Effector CD8-positive, alpha-beta T cell (primary cell): ENCODE measurements at regions not wholly inside any gene's neighbourhood (a gene's known extent, or its start where the extent isn't known, plus 50 kb on each side); places are given as distances from the start of the nearest gene placed in this dataset.
"Not testable (repeated sequence)": the region's sequence is repeated elsewhere in the genome, so short reads cannot be mapped to it uniquely, and the experiment has no call there.

Experiments
- DNase-seq: peaks from one replicate; lab custom pipeline; 2025; lab: John Stamatoyannopoulos, UW

DNA sequence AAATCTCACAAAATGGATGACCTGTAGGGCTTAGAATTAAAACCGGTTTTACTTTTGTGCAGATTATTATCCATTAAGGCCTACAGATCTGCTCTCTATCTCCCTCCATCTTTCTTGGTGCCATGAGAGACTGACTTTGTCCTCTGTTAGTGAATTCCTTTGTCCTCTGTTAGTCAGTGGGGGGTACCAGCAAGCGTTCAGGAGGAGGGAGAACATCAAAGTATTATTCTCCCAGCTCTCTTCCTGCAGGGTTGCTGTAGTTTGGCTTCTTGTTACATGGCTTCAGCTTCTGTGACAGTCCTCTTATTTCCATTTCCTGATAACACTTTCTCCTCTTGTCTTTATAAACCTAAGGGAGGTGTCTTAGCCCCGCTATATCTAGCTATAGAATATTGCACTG, 850.5 kb upstream of the SEMA6A start:
- no peak for DNase-seq

- no peak for DNase-seq
Observed at GRCh38 chr5:117424559-117424958, 849.9 kb upstream of the SEMA6A start.

GRCh38 chr5:117417501-117417900, 842.9 kb upstream of the SEMA6A start:
- no peak for DNase-seq

DNA sequence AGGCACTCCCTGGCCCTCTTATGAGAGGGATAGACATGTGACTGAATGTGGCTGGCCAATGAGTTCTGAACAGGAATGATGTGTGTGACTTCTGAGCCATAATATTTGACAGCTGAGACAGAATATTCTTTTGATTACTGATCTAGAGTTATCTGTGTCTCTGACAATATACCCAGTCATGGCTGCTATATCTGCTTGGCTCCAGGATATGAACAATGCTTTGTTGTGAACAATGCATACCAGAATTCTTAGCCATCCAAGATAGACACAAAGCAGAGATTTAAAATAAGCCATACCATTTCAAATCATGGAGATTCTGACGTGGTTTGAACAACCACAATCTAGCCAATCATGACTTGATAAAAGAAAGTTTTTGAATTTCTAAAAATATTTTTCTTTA, 840.3 kb upstream of the SEMA6A start:
- DNase-seq: no peak

- no peak for DNase-seq
Observed at GRCh38 chr5:117411701-117412100, 837.1 kb upstream of the SEMA6A start.

DNA sequence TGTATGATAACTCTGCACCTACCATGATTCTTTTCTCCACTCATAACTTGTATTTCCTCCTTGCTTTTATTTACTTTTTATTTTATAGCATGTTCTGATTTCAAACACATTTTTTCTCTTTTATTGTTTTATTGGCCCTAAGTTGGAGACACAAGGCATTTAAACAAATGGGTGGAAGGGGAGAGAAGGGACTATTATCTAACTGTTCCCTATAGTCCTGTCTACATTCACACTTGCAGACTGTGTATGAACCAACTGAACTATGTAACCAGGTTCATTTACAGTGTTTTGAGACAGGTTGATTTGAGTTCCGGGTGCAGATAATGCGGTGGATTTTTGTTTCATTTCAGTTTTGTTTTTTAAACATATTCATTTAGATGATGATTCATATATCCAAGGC, 830.6 kb upstream of the SEMA6A start:
- no peak for DNase-seq

- DNase-seq: no peak
Observed at GRCh38 chr5:117394506-117395157, 820.0 kb upstream of the SEMA6A start.

DNA sequence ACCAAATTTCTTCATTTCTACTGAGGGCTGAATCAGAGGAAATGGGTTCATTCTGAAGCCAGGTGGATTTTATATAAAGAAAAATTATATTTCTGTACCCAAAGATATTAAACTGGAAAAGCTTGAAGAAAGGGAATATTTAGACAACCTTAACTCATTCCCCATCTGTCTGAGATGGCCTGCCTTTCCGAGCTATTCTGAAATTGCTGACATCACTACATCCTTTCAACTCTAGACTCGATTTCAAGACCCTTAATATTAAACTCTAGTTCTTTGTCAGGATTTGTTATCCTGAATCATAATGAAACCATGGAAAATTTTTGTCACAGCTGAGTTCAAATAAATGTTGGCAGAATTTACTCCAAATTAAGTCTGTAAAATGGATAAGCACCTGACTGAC, 818.5 kb upstream of the SEMA6A start:
- no peak for DNase-seq

GRCh38 chr5:117380316-117380715, 805.7 kb upstream of the SEMA6A start:
- no peak for DNase-seq

DNA sequence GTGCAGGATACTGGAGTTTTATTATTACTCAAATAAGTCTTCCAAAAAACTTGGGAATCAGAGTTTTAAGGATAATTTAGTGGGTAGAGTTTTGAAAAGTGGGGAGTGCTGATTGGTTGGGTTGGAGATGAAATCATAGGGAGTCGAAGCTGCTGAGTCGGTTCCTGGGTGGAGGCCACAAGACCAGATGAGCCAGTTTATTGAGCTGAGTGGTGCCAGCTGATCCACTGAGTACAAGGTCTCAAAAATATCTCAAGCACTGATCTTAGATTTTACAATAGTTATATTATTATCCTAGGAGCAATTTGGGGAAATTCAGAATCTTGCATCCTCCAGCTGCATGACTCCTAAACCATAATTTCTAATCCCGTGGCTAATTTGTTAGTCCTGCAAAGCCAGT, 804.9 kb upstream of the SEMA6A start:
- DNase-seq: no peak

GRCh38 chr5:117376748-117377147, 802.1 kb upstream of the SEMA6A start:
- no peak for DNase-seq

GRCh38 chr5:117359895-117360294, 785.3 kb upstream of the SEMA6A start:
- DNase-seq: no peak

DNA sequence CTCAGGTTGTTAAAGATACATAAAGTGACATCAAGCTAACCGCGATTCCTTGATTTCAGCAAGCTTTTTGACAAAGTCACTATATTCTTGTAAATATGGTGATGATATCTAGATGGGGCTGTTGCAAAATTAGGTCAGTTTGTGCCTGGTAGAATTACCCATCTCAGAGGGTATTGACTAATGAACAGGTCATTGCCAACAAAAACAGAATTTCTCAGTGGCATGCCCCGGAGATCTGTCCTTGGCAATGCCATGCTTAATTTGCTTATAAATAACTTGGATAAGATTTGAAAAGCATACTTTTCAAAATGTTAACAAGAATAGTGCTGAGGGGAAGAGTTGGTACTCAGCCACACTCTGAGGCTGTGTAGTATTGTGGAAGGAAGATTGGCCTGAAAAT, 783.3 kb upstream of the SEMA6A start:
- no peak for DNase-seq

DNA sequence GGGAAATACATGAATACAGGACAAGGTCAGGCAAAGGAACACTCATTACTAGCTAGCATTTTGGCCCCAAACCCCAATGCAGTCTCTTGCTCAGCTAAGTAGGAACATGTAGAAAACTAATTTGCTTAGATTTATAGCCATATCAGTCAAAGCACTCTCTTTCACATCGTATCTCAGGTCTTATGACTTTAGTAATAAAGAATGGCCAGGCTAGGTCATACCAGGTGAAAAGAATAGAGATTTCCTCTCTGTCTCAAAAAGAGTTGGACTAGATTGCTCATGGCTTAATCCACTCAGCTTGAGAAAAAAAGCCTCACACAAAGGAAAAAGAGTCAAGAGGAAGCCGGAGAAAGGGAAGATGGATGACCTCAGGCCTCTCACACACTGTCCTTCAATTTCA, 772.7 kb upstream of the SEMA6A start:
- no peak for DNase-seq

DNA sequence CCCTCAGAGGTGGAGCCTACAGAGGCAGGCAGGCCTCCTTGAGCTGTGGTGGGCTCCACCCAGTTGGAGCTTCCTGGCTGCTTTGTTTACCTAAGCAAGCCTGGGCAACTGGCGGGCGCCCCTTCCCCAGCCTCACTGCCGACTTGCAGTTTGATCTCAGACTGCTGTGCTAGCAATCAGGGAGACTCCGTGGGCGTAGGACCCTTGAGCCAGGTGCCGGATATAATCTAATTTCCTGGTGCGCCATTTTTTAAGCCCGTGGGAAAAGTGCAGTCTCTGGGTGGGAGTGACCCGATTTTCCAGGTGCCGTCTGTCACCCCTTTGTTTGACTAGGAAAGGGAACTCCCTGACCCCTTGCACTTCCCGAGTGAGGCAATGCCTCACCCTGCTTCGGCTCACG, 769.1 kb upstream of the SEMA6A start:
- DNase-seq: not testable (repeated sequence)

DNA sequence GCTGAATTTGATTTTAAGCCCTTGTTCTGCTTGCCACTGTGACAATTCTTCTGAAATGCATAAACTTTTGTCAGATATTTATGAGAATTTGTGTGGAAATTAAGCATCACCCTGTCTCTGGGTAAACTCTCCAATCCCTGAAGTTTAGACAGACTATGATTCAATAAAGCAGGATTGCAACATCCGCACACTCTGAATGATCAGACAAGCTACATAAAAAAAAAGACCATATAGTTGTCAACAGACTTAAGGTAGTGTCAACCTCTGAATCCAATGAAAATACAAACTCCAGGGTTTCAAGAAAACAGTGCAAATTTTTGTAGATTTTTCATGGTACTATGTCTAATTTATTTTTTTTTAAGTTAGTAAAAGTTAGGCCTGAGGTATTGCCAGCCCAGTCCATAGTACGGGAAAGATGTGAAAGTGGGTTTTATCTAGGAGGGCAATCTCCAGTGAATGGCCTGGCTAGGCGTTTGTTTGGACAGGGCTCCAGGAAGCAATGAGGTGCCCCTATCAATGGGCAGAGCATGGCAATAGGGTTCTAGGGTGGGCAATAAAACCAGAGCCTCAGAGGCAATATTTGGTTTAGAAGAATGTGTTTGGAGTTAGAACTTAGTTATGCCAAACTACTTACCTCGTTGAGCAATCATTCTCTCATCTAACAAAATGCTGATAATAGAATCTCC, 762.6 kb upstream of the SEMA6A start:
- DNase-seq: no peak

GRCh38 chr5:117336208-117336607, 761.6 kb upstream of the SEMA6A start:
- no peak for DNase-seq

DNA sequence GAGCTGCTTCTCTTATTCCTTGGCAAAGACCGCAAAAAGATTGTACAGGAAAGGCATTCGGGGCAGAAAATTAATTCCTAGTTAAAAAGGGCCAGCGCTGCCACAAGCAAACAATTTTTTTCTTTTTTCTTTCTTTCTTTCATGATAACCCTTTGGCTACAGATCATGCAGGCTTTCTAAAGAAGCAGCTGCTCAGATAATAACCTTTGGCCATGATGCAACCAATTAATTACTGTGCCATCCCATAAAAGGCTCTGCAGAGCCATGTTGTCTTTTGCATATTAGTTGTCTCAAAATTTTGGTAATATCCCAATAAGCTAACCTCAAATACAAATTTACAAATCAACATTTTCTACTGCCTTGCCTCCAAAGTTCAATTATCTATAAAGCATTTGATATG, 758.4 kb upstream of the SEMA6A start:
- DNase-seq: no peak

GRCh38 chr5:117332341-117332740, 757.7 kb upstream of the SEMA6A start:
- DNase-seq: no peak

DNA sequence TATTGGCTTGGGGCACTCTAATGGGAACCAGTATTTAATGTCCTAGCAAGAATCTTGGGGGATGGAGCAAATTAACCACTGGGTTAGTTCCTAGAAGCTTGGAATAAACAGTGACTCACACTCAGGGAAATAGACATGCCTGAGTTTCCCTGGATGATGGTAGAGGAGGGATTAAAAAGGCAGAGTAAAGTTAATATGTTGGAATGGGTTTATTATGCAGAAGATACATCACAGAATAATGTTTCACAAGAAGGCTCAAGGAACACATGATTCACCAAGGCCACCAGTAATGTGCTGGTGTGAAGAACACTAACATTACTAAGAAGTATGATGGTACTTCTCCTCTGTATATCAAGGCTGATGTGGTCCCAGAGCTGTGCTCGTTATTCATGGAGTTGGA, 752.9 kb upstream of the SEMA6A start:
- DNase-seq: no peak

DNA sequence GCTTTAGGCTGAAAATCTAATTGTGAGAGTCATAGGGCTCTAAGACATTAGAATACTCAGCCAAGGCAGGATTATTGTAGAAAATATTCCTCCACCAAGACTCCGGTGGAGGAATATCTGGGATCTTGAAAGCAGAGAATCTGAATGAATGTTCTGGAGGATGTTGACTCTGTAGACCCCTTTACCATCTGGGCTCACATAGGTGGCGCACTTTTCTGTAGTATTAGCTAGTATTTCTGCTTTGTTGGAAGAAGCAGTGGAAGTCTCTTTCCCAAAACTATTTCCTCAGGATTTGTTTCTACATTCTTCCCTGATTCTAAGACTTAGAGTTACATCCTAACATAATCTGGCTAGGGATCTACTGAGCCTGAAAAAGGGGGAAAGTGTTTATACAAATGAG, 752.4 kb upstream of the SEMA6A start:
- DNase-seq: no peak

DNA sequence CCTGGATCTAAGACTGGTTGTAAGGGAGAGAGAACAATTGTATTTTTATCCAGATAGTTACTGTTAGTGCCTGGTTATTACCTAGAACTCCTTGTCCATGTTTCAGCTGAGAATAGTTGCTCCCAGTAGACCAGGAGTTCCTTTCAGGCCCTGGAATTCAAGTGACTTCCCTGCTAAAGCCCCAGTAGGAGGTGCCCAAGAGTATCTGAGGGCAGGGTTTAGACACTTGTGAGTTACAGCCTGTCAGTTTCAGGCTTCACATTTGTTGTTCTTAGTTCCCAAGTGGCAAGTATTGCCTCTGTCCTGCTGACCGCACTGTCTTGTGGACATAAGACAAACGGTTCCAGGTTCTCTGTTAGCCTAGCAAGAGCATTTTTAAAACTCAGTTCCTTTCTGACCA, 743.9 kb upstream of the SEMA6A start:
- DNase-seq: no peak

DNA sequence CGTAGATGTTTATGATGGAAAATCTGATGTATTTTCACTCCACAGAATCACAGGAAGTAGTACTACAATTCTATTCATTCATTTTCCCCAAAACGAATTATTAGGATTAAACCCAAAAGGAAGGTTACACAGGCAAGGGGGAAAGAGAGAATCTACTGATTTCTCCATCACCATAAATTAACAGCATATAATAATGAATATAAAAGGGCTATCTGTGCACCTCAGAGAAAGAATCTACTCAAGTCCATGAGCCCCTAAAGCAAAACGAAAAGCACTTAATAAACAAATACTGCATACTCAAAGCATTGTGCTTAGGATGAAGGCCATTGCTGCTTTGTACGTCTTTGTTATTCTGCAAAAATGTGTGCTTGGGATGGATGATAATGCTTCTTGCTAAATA, 740.5 kb upstream of the SEMA6A start:
- DNase-seq: no peak

- DNase-seq: not testable (repeated sequence)
Observed at GRCh38 chr5:117304512-117305107, 730.0 kb upstream of the SEMA6A start.
